OCI-LY7 (cell line): ENCODE measurements at regions not wholly inside any gene's neighbourhood (a gene's known extent, or its start where the extent isn't known, plus 50 kb on each side); places are given as distances from the start of the nearest gene placed in this dataset.
"Not testable (repeated sequence)": the region's sequence is repeated elsewhere in the genome, so short reads cannot be mapped to it uniquely, and the experiment has no call there.

ENCODE experiments used
- BruUV-seq: library from RNA; stranded (reverse); fragments of 400-500 nt; replicated peaks from 2 replicates; lab custom pipeline; 2021; lab: Mats Ljungman, UMichigan
- CTCF ChIA-PET: fragments of 300-600 bp; sonication (Branson Sonifier 250); formaldehyde crosslinking; loops from one replicate; lab custom pipeline; 2022; ENCODE audit warnings: antibody characterized with exemption; ENCODE audit not compliant: unreplicated experiment; lab: Charles Lee
- POLR2A ChIA-PET: fragments of 300-600 bp; sonication (Branson Sonifier 250); formaldehyde crosslinking; loops from one replicate; lab custom pipeline; 2022; ENCODE audit warnings: antibody characterized with exemption; lab: Charles Lee
- DNase-seq: peaks from one replicate; pipeline ENCODE4 v3.0.0-alpha.2; 2015; ENCODE audit warnings: low spot score
- H2AFZ ChIP-seq: fragments of 200-600 bp; sonication (generic), shearing (Covaris generic); 2 replicates; pipeline ENCODE4 v1.6.1; 2014; ENCODE audit warnings: mild to moderate bottlenecking, antibody characterized with exemption, low read length, moderate library complexity
- H3K27ac ChIP-seq: fragments of 200-600 bp; sonication (generic); 2 replicates; pipeline ENCODE4 v1.5.1; 2014; ENCODE audit warnings: mixed run types, low read depth, mild to moderate bottlenecking, moderate library complexity, low read length, inconsistent platforms; ENCODE audit not compliant: poor library complexity, severe bottlenecking
- H3K36me3 ChIP-seq: fragments of 200-600 bp; sonication (generic); 2 replicates; pipeline ENCODE4 v1.6.1; 2014; ENCODE audit warnings: mild to moderate bottlenecking, antibody characterized with exemption, low read length, moderate library complexity, mixed read lengths; ENCODE audit not compliant: insufficient read depth
- H3K4me1 ChIP-seq: fragments of 200-600 bp; sonication (generic); 2 replicates; pipeline ENCODE4 v1.5.1; 2014; ENCODE audit warnings: mild to moderate bottlenecking, low read length; ENCODE audit not compliant: insufficient read depth, poor library complexity, severe bottlenecking
- H3K4me2 ChIP-seq: fragments of 200-600 bp; sonication (generic); 2 replicates; pipeline ENCODE4 v1.6.1; 2014; ENCODE audit warnings: mild to moderate bottlenecking, low read length
- H3K4me3 ChIP-seq: fragments of 200-600 bp; sonication (generic); 2 replicates; pipeline ENCODE4 v1.5.1; 2014; ENCODE audit warnings: mild to moderate bottlenecking, low read depth, low read length; ENCODE audit not compliant: poor library complexity, severe bottlenecking
- H3K79me2 ChIP-seq: fragments of 200-600 bp; sonication (generic); 2 replicates; pipeline ENCODE4 v1.6.1; 2016; ENCODE audit warnings: low read depth, mild to moderate bottlenecking, low read length, moderate library complexity, mixed read lengths; ENCODE audit not compliant: insufficient read depth
- H3K9me2 ChIP-seq: fragments of 200-600 bp; sonication (generic); 2 replicates; pipeline ENCODE4 v1.6.1; 2016; ENCODE audit warnings: mild to moderate bottlenecking, low read length, mixed read lengths; ENCODE audit not compliant: insufficient read depth
- H3K9me3 ChIP-seq: fragments of 200-600 bp; sonication (generic); 2 replicates; pipeline ENCODE4 v1.6.1; 2014; ENCODE audit warnings: mild to moderate bottlenecking, mixed run types, low read length, mixed read lengths
- H4K20me1 ChIP-seq: fragments of 200-600 bp; sonication (generic); 2 replicates; pipeline ENCODE4 v1.6.1; 2014; ENCODE audit warnings: mild to moderate bottlenecking, antibody characterized with exemption, low read length, moderate library complexity, mixed read lengths; ENCODE audit not compliant: insufficient read depth
- EZH2phosphoT487 ChIP-seq: fragments of 200-600 bp; sonication (generic); IDR thresholded peaks from 2 replicates; pipeline ENCODE4 v1.6.1; 2018; ENCODE audit warnings: low read depth, borderline replicate concordance, mild to moderate bottlenecking, mixed run types, antibody characterized with exemption, low read length, moderate library complexity, mixed read lengths
- intact Hi-C: fragments of 100-400 bp; cut with micrococcal nuclease; formaldehyde crosslinking; loops from one replicate; pipeline ENCODE4 v1.10.0; 2022; ENCODE audit not compliant: unreplicated experiment
- TF ChIP-seq, protein P1 (sequence below): fragments of 200-600 bp; sonication (generic); conservative IDR thresholded peaks from 2 replicates; pipeline ENCODE4 v1.5.1; 2014; ENCODE audit warnings: mild to moderate bottlenecking, antibody characterized with exemption, low read length, moderate library complexity, mixed read lengths

DNA sequence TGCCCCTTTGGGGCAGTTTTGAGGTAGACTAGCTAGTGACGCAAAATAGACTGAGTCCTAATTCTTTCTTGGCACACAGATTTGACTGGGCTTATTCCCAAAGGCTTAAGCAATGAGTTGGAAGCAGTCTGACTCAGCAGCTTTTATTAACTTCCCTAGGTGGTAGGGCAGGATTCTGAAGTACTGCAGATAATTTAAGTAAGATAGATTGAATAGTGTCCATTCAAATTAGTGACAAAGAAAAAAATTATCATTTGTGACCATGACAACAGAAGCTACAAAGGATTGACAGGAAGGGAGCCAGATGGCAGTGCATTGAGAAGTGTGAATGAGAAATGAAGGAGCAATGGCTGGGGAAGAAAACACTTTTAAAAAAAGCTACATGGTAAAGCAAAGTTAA lies 649.4 kb downstream of the CDH9 start:
- no peak overlapping the region for H3K4me2 ChIP-seq
- no peak overlapping the region for H2AFZ ChIP-seq
- H4K20me1 ChIP-seq: no peaks in the 10 kb centered on the region
- no peaks in the 10 kb centered on the region for H3K4me1 ChIP-seq
- no peak for TF ChIP-seq EZH2phosphoT487
- TF ChIP-seq, protein P1, sequence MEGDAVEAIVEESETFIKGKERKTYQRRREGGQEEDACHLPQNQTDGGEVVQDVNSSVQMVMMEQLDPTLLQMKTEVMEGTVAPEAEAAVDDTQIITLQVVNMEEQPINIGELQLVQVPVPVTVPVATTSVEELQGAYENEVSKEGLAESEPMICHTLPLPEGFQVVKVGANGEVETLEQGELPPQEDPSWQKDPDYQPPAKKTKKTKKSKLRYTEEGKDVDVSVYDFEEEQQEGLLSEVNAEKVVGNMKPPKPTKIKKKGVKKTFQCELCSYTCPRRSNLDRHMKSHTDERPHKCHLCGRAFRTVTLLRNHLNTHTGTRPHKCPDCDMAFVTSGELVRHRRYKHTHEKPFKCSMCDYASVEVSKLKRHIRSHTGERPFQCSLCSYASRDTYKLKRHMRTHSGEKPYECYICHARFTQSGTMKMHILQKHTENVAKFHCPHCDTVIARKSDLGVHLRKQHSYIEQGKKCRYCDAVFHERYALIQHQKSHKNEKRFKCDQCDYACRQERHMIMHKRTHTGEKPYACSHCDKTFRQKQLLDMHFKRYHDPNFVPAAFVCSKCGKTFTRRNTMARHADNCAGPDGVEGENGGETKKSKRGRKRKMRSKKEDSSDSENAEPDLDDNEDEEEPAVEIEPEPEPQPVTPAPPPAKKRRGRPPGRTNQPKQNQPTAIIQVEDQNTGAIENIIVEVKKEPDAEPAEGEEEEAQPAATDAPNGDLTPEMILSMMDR: no peak
- no TSS peak for BruUV-seq
- no peaks in the 10 kb centered on the region for H3K79me2 ChIP-seq
- H3K27ac ChIP-seq: no peak overlapping the region
- 0 out of 2 replicates have a peak, but pooled peaks cover 6% of the 10 kb centered on the region for H3K9me3 ChIP-seq
- intact Hi-C loops: no loop called here
- H3K4me3 ChIP-seq: no peak overlapping the region
- POLR2A ChIA-PET: interaction anchor here (0.9 kb wide), 1 partner anchor 32 kb away, joined by 3 read pairs; no protein-coding TSS in a partner anchor
- DNase-seq: no peak
- H3K36me3 ChIP-seq: no peaks in the 10 kb centered on the region
- CTCF ChIA-PET: no interaction called here
- H3K9me2 ChIP-seq: no peaks in the 10 kb centered on the region

DNA sequence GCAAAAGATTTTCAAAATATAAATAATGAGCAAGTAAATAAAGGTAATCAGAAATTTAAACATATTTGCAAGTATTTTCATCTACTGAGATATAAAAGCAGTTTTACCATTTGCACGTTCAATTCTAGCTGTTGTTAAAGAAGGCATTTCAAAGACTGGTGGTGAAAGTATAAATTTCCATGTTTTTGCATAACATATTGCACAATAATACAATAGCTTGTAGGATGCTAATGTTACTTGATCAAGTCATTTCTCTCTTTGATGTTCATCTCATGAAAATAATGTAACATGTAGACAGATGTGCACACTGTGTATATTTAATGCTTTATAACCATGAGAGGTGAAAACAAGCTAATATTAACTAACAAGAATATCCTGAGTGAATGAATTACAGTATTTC lies 651.9 kb downstream of the CDH9 start:
- Histone ChIP-seq H3K36me3 (no peaks in the 10 kb centered on the region), H2AFZ (no peak overlapping the region), H3K79me2 (no peaks in the 10 kb centered on the region), H3K27ac (no peak overlapping the region), H3K9me3 (0 out of 2 replicates have a peak, but pooled peaks cover 6% of the 10 kb centered on the region), H3K4me2 (no peak overlapping the region), H3K4me3 (no peak overlapping the region), H4K20me1 (no peaks in the 10 kb centered on the region), H3K9me2 (no peaks in the 10 kb centered on the region), H3K4me1 (no peaks in the 10 kb centered on the region)
- BruUV-seq: no TSS peak
- ChIA-PET CTCF (no interaction called here), POLR2A (no interaction called here)
- TF ChIP-seq, protein P1: no peak
- no peak for TF ChIP-seq EZH2phosphoT487
- no peak for DNase-seq
- intact Hi-C loops: no loop called here

DNA sequence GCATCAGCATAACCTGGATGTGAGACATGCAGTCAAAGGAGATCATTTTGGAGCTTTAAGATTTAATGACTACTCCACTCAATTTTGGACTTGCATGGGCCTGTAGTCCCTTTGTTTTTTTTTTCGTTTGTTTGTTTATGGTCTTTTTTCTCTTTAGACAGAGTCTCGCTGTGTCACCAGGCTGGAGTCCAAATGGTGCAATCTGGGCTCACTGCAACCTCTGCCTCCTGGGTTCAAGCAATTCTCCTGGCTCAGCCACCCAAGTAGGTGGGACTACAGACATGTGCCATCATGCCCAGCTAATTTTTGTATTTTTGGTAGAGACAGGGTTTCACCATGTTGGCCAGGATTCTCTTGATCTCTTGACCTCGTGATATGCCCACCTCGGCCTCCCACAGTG lies 673.8 kb downstream of the CDH9 start:
- DNase-seq, POLR2A ChIA-PET, H3K4me1 ChIP-seq, H3K9me3 ChIP-seq, H3K4me3 ChIP-seq, H3K79me2 ChIP-seq, H3K27ac ChIP-seq, H4K20me1 ChIP-seq, intact Hi-C loops, H3K36me3 ChIP-seq, H3K4me2 ChIP-seq, BruUV-seq, H2AFZ ChIP-seq, H3K9me2 ChIP-seq, CTCF ChIA-PET: not testable (repeated sequence)
